Memory B cell (primary cell): ENCODE measurements at regions not wholly inside any gene's neighbourhood (a gene's known extent, or its start where the extent isn't known, plus 50 kb on each side); places are given as distances from the start of the nearest gene placed in this dataset.
"Not testable (repeated sequence)": the region's sequence is repeated elsewhere in the genome, so short reads cannot be mapped to it uniquely, and the experiment has no call there.

Experiments used
- ATAC-seq: fragments of 150-1000 bp; cut with Tn5 transposase; 2 replicates; pipeline ENCODE4 v1.10.0; 2021; ENCODE audit warnings: low read depth, mild to moderate bottlenecking, moderate library complexity
- DNase-seq, 2 donors: peaks; one replicate each; pipeline ENCODE4 v3.0.0; 2022; ENCODE audit warnings: low spot score in 2 of 2
- H3K27ac Mint-ChIP-seq: one replicate; pipeline ENCODE4 v1.8.0; 2022; ENCODE audit warnings: mild to moderate bottlenecking, moderate library complexity, mixed read lengths
- H3K27me3 Mint-ChIP-seq: one replicate; pipeline ENCODE4 v1.8.0; 2022; ENCODE audit warnings: mixed read lengths
- H3K36me3 Mint-ChIP-seq: one replicate; pipeline ENCODE4 v1.8.0; 2022; ENCODE audit warnings: mild to moderate bottlenecking, mixed read lengths
- H3K4me1 Mint-ChIP-seq: one replicate; pipeline ENCODE4 v1.8.0; 2022; ENCODE audit warnings: mixed read lengths
- H3K4me3 Mint-ChIP-seq: one replicate; pipeline ENCODE4 v1.8.0; 2022; ENCODE audit warnings: mild to moderate bottlenecking, moderate library complexity, mixed read lengths
- H3K9me3 Mint-ChIP-seq: one replicate; pipeline ENCODE4 v1.8.0; 2022; ENCODE audit warnings: mixed read lengths

DNA sequence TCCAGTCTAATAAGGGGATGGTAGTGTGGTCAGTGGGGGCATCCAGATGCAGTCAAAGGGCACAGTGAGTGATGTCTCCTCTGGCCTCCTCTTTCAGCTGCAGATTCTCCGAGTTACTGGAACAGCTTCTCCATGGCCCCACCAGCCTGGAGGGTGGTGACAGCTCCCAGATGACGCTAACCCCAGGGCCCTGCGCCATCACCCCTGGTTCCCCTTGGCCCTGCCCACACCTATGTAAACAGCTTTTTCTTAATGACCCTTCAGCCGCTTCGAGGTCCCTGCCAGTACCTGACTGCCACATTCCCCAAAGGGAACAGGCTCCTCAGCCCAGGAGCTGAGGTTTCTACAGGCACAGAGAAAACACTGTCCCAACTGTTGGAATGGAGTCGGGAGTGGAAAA, 235.0 kb downstream of the POTED start:
- H3K27ac Mint-ChIP-seq, H3K9me3 Mint-ChIP-seq, H3K4me3 Mint-ChIP-seq, DNase-seq, ATAC-seq, H3K4me1 Mint-ChIP-seq, H3K36me3 Mint-ChIP-seq, H3K27me3 Mint-ChIP-seq: not testable (repeated sequence)

GRCh38 chr21:13843081-13843480, 233.5 kb downstream of the POTED start:
- ATAC-seq, DNase-seq, H3K36me3 Mint-ChIP-seq, H3K9me3 Mint-ChIP-seq, H3K4me1 Mint-ChIP-seq, H3K4me3 Mint-ChIP-seq, H3K27ac Mint-ChIP-seq, H3K27me3 Mint-ChIP-seq: not testable (repeated sequence)

DNA sequence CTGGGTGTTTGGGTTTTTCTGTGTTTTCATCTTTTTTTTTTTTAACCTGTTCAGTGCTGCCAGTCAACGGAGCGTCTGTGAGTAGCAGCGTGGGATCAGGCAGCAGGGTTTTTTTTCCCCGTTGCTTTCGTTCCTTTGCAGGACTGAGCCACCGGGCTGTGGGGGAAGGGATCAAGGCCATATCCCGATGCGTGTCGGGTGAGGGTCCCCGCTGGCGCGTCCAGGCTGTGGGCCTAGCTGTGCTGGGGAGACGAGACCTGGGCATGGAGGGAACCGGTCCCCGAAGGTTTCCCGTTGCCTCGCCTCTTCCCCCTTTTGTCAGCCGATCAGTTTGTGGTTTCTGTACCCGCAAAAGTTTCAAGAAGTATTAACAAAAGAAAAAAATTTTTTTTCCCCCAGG, 218.1 kb downstream of the POTED start:
- DNase-seq, H3K4me1 Mint-ChIP-seq, H3K9me3 Mint-ChIP-seq, H3K27me3 Mint-ChIP-seq, H3K36me3 Mint-ChIP-seq, H3K27ac Mint-ChIP-seq, ATAC-seq, H3K4me3 Mint-ChIP-seq: not testable (repeated sequence)

DNA sequence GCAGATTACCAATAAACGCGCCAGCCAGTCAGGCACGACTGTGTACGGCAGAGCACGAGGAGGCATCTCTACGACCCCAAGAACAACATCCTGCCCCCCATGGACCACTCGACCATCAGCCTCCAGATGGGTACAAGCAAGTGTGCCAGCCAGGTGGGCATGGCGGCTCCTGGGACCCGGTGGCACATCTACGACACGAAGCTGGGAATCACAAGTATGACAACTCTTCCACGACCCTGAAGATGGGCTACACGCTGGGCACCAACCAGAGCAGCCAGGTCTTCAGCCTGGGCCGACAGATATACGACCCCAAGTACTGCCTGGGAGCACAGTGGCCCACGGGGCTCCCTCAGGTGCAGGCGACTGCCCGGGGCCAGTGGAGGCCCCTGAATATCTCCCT, 217.6 kb downstream of the POTED start:
- no peak overlapping the region for H3K4me3 Mint-ChIP-seq
- no peaks in the 10 kb centered on the region for H3K4me1 Mint-ChIP-seq

DNA sequence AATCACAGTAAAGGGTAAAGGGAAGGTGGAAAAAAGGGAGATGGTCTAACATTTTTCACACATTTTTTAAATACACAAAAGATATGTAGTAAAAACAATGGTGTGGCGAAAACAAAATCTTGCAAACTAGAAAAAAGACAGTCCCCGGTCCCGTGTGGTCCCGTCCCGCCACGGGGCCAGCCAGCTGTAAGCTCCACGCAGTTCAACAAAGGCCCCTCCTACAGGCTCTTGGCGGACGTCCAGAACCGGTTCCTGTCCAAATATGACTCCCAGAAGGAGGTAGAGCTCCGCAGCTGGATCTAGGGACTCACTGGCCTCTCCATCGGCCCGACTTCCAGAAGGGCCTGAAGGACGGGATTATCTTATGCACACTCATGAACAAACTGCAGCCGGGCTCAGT, 216.9 kb downstream of the POTED start:
- ATAC-seq, DNase-seq, H3K9me3 Mint-ChIP-seq, H3K4me3 Mint-ChIP-seq, H3K27ac Mint-ChIP-seq, H3K4me1 Mint-ChIP-seq, H3K27me3 Mint-ChIP-seq, H3K36me3 Mint-ChIP-seq: not testable (repeated sequence)

More for the DNA sequence above, 217.6 kb downstream of the POTED start:
- no peak for ATAC-seq
- Mint-ChIP-seq H3K36me3 (no peaks in the 10 kb centered on the region), H3K9me3 (peaks cover 2% of the 10 kb centered on the region), H3K27me3 (peaks cover 2% of the 10 kb centered on the region), H3K27ac (no peak overlapping the region)
- DNase-seq, result no peak

DNA sequence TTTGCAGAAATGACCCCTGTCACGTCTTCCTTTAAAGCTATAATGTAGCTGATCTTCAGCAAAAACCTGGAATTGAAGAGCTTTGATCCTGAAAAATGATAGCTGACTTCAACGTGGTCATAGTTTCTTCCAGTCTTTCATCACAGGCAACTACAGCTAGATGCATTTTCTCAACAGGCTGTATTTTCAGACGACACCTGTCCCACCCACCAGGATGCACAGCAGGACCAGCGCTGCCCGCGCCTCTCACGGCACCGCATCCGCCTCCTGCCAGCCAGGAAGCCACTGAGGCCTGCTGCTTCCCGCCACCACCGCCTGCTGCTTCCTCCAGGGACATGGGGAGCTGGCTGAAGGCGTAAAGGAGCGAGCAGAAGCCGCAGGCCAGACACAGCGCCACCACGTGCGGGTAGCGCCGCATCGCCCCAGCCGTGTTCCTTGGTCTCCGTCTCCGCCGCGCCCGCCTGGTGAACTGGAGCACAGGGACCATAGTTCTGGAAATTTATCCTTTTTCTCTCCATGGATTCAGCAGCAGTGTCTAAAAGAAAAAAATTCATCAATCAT, 215.7 kb downstream of the POTED start:
- H3K9me3 Mint-ChIP-seq, H3K36me3 Mint-ChIP-seq, H3K4me3 Mint-ChIP-seq, DNase-seq, ATAC-seq, H3K4me1 Mint-ChIP-seq, H3K27me3 Mint-ChIP-seq, H3K27ac Mint-ChIP-seq: not testable (repeated sequence)

GRCh38 chr21:13820286-13820685, 210.7 kb downstream of the POTED start:
- ATAC-seq, H3K9me3 Mint-ChIP-seq, H3K36me3 Mint-ChIP-seq, H3K27me3 Mint-ChIP-seq, H3K27ac Mint-ChIP-seq, H3K4me3 Mint-ChIP-seq, H3K4me1 Mint-ChIP-seq, DNase-seq: not testable (repeated sequence)

DNA sequence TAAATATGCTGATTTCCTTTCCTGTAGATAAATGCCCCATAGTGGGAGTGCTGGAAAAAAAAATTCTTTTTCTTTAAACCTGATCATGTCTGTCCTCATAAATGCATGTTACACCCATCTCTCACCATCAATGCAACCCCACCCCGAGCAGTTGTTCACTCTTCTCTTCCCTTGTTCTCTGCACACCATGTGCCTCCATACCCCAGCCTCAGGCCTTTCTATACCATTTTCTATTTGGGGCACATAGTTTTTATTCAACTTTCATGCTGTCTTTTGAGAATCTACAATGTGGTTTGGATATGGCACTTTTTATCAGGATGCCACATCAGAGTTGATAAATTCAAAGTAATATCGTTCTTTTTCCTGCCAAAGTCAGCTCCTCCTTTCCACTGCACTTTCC, 202.6 kb downstream of the POTED start:
- DNase-seq, H3K9me3 Mint-ChIP-seq, H3K27me3 Mint-ChIP-seq, H3K36me3 Mint-ChIP-seq, H3K27ac Mint-ChIP-seq, ATAC-seq, H3K4me3 Mint-ChIP-seq, H3K4me1 Mint-ChIP-seq: not testable (repeated sequence)

DNA sequence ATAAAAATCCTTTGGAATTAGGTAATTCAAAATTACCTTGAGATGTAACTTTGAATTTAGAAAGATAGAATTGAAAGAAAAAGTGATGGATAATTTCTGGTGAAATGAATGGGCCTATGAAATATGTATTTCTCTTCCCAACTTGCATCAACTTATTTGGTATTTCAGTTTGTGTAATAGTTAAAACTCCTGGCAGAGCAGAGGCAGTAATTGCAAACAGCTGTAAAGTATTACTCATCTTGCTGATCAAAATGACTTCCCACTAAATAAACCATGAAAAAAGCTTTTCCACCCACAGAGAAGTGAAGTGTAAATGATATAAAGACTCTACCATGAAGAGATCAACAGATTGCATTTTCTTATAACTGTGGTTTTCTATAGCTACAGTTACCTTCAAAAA, 201.0 kb downstream of the POTED start:
- not testable (repeated sequence) for H3K9me3 Mint-ChIP-seq, H3K4me1 Mint-ChIP-seq, ATAC-seq, H3K27me3 Mint-ChIP-seq, H3K27ac Mint-ChIP-seq, H3K4me3 Mint-ChIP-seq, H3K36me3 Mint-ChIP-seq, DNase-seq

GRCh38 chr21:13806444-13806843, 196.9 kb downstream of the POTED start:
- not testable (repeated sequence) for DNase-seq, H3K4me1 Mint-ChIP-seq, H3K36me3 Mint-ChIP-seq, H3K27me3 Mint-ChIP-seq, H3K9me3 Mint-ChIP-seq, H3K27ac Mint-ChIP-seq, H3K4me3 Mint-ChIP-seq, ATAC-seq

- not testable (repeated sequence) for H3K27me3 Mint-ChIP-seq, ATAC-seq, H3K27ac Mint-ChIP-seq, DNase-seq, H3K36me3 Mint-ChIP-seq, H3K4me3 Mint-ChIP-seq, H3K4me1 Mint-ChIP-seq, H3K9me3 Mint-ChIP-seq
Observed at GRCh38 chr21:13802757-13803156, 193.2 kb downstream of the POTED start.
